WTC11 (cell line): ENCODE measurements at regions not wholly inside any gene's neighbourhood (a gene's known extent, or its start where the extent isn't known, plus 50 kb on each side); places are given as distances from the start of the nearest gene placed in this dataset.

ENCODE experiments used
- MXD4 ChIP-seq: fragments of 250-450 bp; sonication (Bioruptor Pico); IDR thresholded peaks from 2 replicates; pipeline ENCODE4 v1.8.0; 2021; ENCODE audit warnings: mild to moderate bottlenecking, moderate library complexity, borderline replicate concordance
- TF ChIP-seq, protein P1 (sequence below): sonication (generic); formaldehyde crosslinking; IDR thresholded peaks from 2 replicates; pipeline ENCODE4 v1.8.1; 2023; ENCODE audit warnings: mild to moderate bottlenecking, missing genetic modification reagents
- TF ChIP-seq, protein P2 (sequence below): fragments of 250-450 bp; sonication (Bioruptor Pico); IDR thresholded peaks from 2 replicates; pipeline ENCODE4 v1.9.0; 2021; ENCODE audit warnings: mild to moderate bottlenecking

DNA sequence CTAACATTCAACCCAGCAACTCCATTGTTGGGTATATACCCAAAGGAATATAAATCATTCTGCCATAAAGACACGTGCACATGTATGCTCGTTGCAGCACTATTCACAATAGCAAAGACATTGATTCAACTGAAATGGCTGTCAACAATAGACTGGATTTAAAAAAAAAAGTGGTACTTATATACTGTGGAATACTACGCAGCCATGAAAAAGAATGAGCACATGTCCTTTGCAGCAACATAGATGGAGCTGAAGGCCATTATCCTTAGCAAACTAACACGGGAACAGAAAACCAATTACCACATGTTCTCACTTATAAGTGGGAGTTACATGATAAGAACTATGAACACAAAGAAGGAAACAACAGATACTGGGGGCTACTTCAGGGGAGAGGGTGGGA is 74.0 kb upstream of the FMNL2 start:
- TF ChIP-seq MXD4 = no peak
- TF ChIP-seq, protein P1, sequence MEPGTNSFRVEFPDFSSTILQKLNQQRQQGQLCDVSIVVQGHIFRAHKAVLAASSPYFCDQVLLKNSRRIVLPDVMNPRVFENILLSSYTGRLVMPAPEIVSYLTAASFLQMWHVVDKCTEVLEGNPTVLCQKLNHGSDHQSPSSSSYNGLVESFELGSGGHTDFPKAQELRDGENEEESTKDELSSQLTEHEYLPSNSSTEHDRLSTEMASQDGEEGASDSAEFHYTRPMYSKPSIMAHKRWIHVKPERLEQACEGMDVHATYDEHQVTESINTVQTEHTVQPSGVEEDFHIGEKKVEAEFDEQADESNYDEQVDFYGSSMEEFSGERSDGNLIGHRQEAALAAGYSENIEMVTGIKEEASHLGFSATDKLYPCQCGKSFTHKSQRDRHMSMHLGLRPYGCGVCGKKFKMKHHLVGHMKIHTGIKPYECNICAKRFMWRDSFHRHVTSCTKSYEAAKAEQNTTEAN (CRISPR knock-in tag) = no peak
- TF ChIP-seq, protein P2, sequence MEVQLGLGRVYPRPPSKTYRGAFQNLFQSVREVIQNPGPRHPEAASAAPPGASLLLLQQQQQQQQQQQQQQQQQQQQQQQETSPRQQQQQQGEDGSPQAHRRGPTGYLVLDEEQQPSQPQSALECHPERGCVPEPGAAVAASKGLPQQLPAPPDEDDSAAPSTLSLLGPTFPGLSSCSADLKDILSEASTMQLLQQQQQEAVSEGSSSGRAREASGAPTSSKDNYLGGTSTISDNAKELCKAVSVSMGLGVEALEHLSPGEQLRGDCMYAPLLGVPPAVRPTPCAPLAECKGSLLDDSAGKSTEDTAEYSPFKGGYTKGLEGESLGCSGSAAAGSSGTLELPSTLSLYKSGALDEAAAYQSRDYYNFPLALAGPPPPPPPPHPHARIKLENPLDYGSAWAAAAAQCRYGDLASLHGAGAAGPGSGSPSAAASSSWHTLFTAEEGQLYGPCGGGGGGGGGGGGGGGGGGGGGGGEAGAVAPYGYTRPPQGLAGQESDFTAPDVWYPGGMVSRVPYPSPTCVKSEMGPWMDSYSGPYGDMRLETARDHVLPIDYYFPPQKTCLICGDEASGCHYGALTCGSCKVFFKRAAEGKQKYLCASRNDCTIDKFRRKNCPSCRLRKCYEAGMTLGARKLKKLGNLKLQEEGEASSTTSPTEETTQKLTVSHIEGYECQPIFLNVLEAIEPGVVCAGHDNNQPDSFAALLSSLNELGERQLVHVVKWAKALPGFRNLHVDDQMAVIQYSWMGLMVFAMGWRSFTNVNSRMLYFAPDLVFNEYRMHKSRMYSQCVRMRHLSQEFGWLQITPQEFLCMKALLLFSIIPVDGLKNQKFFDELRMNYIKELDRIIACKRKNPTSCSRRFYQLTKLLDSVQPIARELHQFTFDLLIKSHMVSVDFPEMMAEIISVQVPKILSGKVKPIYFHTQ = no peak
